Osteocyte (in vitro differentiated cells): ENCODE measurements at regions not wholly inside any gene's neighbourhood (a gene's known extent, or its start where the extent isn't known, plus 50 kb on each side); places are given as distances from the start of the nearest gene placed in this dataset.

ENCODE experiments used
- DNase-seq: peaks from one replicate; pipeline ENCODE4 v3.0.0; 2021; ENCODE audit warnings: mixed read lengths; ENCODE audit not compliant: unreplicated experiment; ENCODE audit errors: extremely low spot score
- H3K27ac Mint-ChIP-seq: one replicate; pipeline ENCODE4 v1.8.0; 2021; ENCODE audit warnings: mild to moderate bottlenecking, mixed read lengths; ENCODE audit not compliant: unreplicated experiment
- H3K27me3 Mint-ChIP-seq: one replicate; pipeline ENCODE4 v1.8.0; 2021; ENCODE audit warnings: mixed read lengths; ENCODE audit not compliant: unreplicated experiment
- H3K36me3 Mint-ChIP-seq: one replicate; pipeline ENCODE4 v1.8.0; 2021; ENCODE audit warnings: mixed read lengths; ENCODE audit not compliant: unreplicated experiment
- H3K4me1 Mint-ChIP-seq: one replicate; pipeline ENCODE4 v1.8.0; 2021; ENCODE audit warnings: mixed read lengths; ENCODE audit not compliant: unreplicated experiment
- H3K4me3 Mint-ChIP-seq: one replicate; pipeline ENCODE4 v1.8.0; 2021; ENCODE audit warnings: mild to moderate bottlenecking, moderate library complexity, mixed read lengths; ENCODE audit not compliant: unreplicated experiment
- H3K9me3 Mint-ChIP-seq: one replicate; pipeline ENCODE4 v1.8.0; 2021; ENCODE audit warnings: mixed read lengths; ENCODE audit not compliant: unreplicated experiment
- TF ChIP-seq, protein P1 (sequence below): fragments of 200-600 bp; sonication (generic); IDR thresholded peaks from 2 replicates; pipeline ENCODE4 v1.5.0; 2021; ENCODE audit warnings: antibody characterized with exemption, mild to moderate bottlenecking, moderate library complexity

DNA sequence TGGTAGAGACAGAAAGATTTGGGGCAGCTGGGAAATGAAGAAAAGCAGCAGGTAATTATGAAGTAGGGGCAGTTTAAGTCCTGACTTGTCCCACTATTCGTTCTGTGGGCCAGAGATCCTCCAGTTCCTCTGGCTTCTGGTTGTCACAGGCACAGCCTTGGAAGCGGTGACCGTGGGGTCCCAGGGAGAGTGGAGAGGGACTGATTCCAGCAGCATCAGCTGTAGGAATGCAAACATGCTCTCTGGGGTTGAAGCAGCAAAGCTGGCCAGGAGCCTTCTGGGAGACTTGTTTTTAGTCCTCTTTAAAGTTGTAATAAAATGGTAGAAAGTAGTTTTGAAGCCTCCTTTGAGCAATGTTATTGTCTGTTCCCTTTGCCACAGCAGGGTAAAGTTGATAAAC lies 488.0 kb downstream of the LMO4 start:
- TF ChIP-seq, protein P1, sequence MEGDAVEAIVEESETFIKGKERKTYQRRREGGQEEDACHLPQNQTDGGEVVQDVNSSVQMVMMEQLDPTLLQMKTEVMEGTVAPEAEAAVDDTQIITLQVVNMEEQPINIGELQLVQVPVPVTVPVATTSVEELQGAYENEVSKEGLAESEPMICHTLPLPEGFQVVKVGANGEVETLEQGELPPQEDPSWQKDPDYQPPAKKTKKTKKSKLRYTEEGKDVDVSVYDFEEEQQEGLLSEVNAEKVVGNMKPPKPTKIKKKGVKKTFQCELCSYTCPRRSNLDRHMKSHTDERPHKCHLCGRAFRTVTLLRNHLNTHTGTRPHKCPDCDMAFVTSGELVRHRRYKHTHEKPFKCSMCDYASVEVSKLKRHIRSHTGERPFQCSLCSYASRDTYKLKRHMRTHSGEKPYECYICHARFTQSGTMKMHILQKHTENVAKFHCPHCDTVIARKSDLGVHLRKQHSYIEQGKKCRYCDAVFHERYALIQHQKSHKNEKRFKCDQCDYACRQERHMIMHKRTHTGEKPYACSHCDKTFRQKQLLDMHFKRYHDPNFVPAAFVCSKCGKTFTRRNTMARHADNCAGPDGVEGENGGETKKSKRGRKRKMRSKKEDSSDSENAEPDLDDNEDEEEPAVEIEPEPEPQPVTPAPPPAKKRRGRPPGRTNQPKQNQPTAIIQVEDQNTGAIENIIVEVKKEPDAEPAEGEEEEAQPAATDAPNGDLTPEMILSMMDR = no peak
- H3K4me3 Mint-ChIP-seq = no peak overlapping the region
- H3K27ac Mint-ChIP-seq = no peak overlapping the region
- no peak for DNase-seq
- no peaks in the 10 kb centered on the region for H3K9me3 Mint-ChIP-seq
- H3K27me3 Mint-ChIP-seq = no peaks in the 10 kb centered on the region
- no peaks in the 10 kb centered on the region for H3K4me1 Mint-ChIP-seq
- no peaks in the 10 kb centered on the region for H3K36me3 Mint-ChIP-seq

DNA sequence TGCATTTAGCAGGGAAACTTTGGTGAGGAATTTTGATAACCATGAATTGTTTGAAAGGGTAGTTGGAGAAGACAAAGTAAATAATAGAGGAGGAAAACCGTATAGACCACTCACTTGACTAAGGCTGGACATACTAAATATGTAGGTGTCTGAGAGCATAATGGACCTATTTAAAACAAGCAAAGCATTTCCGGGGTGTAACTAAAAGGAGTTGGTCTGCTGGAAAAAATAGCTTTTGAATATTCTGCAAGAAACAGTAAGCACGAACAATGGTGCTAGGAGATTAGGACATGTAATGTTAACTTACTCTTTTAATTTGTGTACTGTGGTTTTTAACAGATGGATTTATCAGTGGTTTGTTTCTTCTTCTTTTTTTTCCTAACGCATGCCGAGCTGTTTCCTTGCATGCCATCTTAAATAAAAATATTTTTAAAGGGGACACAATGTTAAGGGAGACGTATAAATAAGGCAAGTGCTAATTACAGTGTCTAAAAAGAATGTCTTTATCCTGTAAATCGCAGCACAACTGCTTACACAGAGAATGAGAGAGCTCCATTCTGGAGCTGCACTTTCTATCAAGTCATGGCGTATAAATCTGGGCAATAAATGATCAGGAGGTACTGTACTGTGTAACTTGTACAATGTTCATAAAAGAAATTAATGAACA lies 492.1 kb downstream of the LMO4 start:
- peaks cover 2% of the 10 kb centered on the region for H3K27me3 Mint-ChIP-seq
- H3K9me3 Mint-ChIP-seq = no peaks in the 10 kb centered on the region
- no peak overlapping the region for H3K4me3 Mint-ChIP-seq
- H3K27ac Mint-ChIP-seq = no peak overlapping the region
- TF ChIP-seq, protein P1 = no peak
- H3K36me3 Mint-ChIP-seq = no peaks in the 10 kb centered on the region
- DNase-seq = no peak
- no peaks in the 10 kb centered on the region for H3K4me1 Mint-ChIP-seq

DNA sequence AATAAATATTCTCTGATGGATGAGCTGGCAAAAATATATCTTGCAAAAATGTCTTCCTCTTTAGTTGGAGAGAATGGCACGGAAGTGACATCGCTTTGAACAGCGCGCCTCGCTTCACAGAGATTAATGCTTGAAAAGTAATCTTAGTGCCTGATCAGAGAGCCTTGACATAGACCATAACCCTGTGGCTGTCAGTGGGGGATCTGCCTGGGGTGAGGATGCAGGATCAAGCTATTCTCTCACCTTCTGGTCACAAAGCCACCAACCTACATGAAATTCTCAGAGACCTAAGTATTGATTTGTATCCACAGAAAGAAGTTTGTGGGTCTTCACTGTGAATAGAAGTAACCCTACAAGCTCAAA lies 492.6 kb downstream of the LMO4 start:
- Mint-ChIP-seq H3K4me3 (no peak overlapping the region), H3K9me3 (no peaks in the 10 kb centered on the region), H3K27me3 (peaks cover 2% of the 10 kb centered on the region), H3K27ac (no peak overlapping the region), H3K4me1 (no peaks in the 10 kb centered on the region), H3K36me3 (no peaks in the 10 kb centered on the region)
- DNase-seq = no peak
- TF ChIP-seq, protein P1 = no peak

DNA sequence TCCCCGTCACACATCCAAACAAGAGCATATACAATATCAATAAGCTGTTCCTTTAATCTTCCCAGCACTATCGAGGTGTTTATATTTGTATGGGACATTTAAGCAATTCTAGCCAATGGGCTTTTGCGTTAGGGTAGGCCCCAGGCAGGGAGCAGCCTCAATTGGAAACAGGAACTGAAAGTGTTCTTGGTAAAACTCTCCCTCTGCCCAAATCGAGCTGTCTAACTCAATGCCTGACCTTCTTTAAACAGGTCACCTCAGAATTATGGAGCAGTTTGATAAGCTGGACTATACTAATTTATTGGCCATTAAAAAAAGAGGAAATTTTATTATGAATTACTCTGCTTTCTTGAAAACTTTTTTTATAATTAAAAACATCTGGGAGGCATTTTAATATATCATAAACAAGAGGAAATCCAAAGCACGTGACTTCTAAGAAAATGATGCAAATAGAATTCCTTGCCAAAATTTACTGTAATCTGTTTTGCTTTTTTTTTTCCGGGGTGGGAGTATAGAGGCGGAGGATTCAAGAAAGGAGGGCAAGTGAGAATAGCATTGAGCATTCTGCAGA lies 498.1 kb downstream of the LMO4 start:
- TF ChIP-seq, protein P1 = no peak

DNA sequence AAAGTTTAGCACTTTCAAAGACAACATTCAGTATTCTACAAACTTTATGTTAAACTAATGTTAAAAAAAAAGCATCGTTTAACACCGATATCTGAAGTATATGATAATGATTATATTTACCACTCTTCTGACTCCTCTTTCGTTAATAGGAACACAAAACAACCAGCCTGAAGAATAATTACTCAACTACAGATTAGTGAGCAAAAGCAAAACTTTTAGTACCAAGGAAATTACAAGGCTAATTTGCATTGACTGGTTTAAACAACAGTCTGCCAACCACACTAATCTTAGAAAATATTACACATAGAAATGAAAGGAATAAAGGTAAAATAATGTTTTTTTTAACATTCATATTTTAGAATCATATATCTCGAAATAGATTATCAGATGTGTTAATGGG lies 500.7 kb downstream of the LMO4 start:
- no peak for DNase-seq
- H3K4me1 Mint-ChIP-seq = peaks cover 8% of the 10 kb centered on the region
- H3K27me3 Mint-ChIP-seq = peaks cover 2% of the 10 kb centered on the region
- H3K36me3 Mint-ChIP-seq = no peaks in the 10 kb centered on the region
- no peaks in the 10 kb centered on the region for H3K9me3 Mint-ChIP-seq
- no peak overlapping the region for H3K4me3 Mint-ChIP-seq
- TF ChIP-seq, protein P1 = no peak
- H3K27ac Mint-ChIP-seq = no peak overlapping the region

More for the DNA sequence above, 498.1 kb downstream of the LMO4 start:
- H3K36me3 Mint-ChIP-seq = no peaks in the 10 kb centered on the region
- H3K4me3 Mint-ChIP-seq = no peak overlapping the region
- H3K27ac Mint-ChIP-seq = no peak overlapping the region
- H3K4me1 Mint-ChIP-seq = peaks cover 6% of the 10 kb centered on the region
- H3K27me3 Mint-ChIP-seq = peaks cover 4% of the 10 kb centered on the region
- H3K9me3 Mint-ChIP-seq = no peaks in the 10 kb centered on the region
- no peak for DNase-seq
